ENCODE measurements at regions not wholly inside any gene's neighbourhood (a gene's known extent, or its start where the extent isn't known, plus 50 kb on each side); places are given as distances from the start of the nearest gene placed in this dataset.

- H3K27ac ChIP-seq (ENCODE audit: insufficient read length, low read depth, low read length) = no peak overlapping the region
- H4K20me1 ChIP-seq (ENCODE audit: control insufficient read depth, insufficient read depth, insufficient read length) = no peaks in the 10 kb centered on the region
- H3K4ac ChIP-seq (ENCODE audit: low read depth, low read length) = no peak overlapping the region
- H3K4me2 ChIP-seq (ENCODE audit: insufficient read depth, insufficient read length, low read length) = no peak overlapping the region
- peaks cover 98% of the 10 kb centered on the region for H3K9me3 ChIP-seq (ENCODE audit: control insufficient read depth, low read depth, low read length)
- H2BK120ac ChIP-seq (ENCODE audit: low read depth, low read length, poor library complexity, severe bottlenecking) = no peak overlapping the region
- Mint-ChIP-seq H3K27ac (no peak overlapping the region), H3K4me3 (no peak overlapping the region), H3K36me3 (ENCODE audit: insufficient read depth in 1 of 3, low read depth in 3 of 3) (peaks cover 17 to 25% (median 20%) of the 10 kb centered on the region in 3 experiments), H3K9me3 (peaks cover 88 to 98% of the 10 kb centered on the region in 2 experiments), H3K27me3 (ENCODE audit: low read depth) (peaks cover 1% of the 10 kb centered on the region), H3K4me1 (no peaks in the 10 kb centered on the region)
- H2AK5ac ChIP-seq (ENCODE audit: insufficient read length, low read length) = no peak overlapping the region
- H2BK15ac ChIP-seq (ENCODE audit: low read depth, low read length) = no peak overlapping the region
- H3K23me2 ChIP-seq (ENCODE audit: insufficient read length, low read depth, low read length, poor library complexity, severe bottlenecking) = no peaks in the 10 kb centered on the region
- H4K5ac ChIP-seq (ENCODE audit: insufficient read length, low read depth, low read length) = no peak overlapping the region
- no peak overlapping the region for H2BK12ac ChIP-seq (ENCODE audit: insufficient read length, low read depth, low read length)
- H3T11ph ChIP-seq (ENCODE audit: low read length) = no peak overlapping the region
- H3K27me3 ChIP-seq (ENCODE audit: insufficient read depth, low read length) = no peaks in the 10 kb centered on the region
- H2AFZ ChIP-seq (ENCODE audit: low read length) = no peak overlapping the region
- H3K56ac ChIP-seq (ENCODE audit: insufficient read length, low read depth, low read length) = no peak overlapping the region
- no peak overlapping the region for H2BK20ac ChIP-seq (ENCODE audit: low read depth, low read length, poor library complexity, severe bottlenecking)
- DNase-seq = no peak
- no peak for TF ChIP-seq CTCF (conservative IDR thresholded peaks at IDR 0.05)
- no peak overlapping the region for H2BK5ac ChIP-seq (ENCODE audit: insufficient read length, low read length)
- no peak overlapping the region for H3K23ac ChIP-seq (ENCODE audit: insufficient read length, low read depth, low read length)
- H4K8ac ChIP-seq (replicated peaks; ENCODE audit: insufficient read length, low read depth, low read length) = no peak overlapping the region
- H3K4me1 ChIP-seq (ENCODE audit: insufficient read depth, low read length) = no peaks in the 10 kb centered on the region
- H3K14ac ChIP-seq (ENCODE audit: insufficient read depth, low read length) = no peak overlapping the region
- H3K79me2 ChIP-seq (ENCODE audit: insufficient read depth, low read length) = no peaks in the 10 kb centered on the region
- H4K91ac ChIP-seq (ENCODE audit: insufficient read length, low read depth, low read length) = no peak overlapping the region
- H3K18ac ChIP-seq (ENCODE audit: insufficient read length, low read depth, low read length) = no peak overlapping the region
- no peak overlapping the region for H3K9ac ChIP-seq (ENCODE audit: extremely low read depth, insufficient read length, low read length)
- WGBS (ENCODE audit: extremely low coverage, insufficient read length, low lambda C conversion rate) = no CpG with 5 or more reads among the region's 17 CpGs
- no peaks in the 10 kb centered on the region for H3K79me1 ChIP-seq (ENCODE audit: insufficient read depth, low read depth, low read length, poor library complexity, severe bottlenecking)
These were observed 2288.4 kb downstream of the TP53TG3F start for GRCh38 chr16:35747658-35748455.

Measured in H9 (cell line).